ENCODE measurements at regions not wholly inside any gene's neighbourhood (a gene's known extent, or its start where the extent isn't known, plus 50 kb on each side); places are given as distances from the start of the nearest gene placed in this dataset.

GRCh38 chr18:24835751-24836150 is 375.3 kb downstream of the HRH4 start:
- H3K36me3 Mint-ChIP-seq, result no peaks in the 10 kb centered on the region

DNA sequence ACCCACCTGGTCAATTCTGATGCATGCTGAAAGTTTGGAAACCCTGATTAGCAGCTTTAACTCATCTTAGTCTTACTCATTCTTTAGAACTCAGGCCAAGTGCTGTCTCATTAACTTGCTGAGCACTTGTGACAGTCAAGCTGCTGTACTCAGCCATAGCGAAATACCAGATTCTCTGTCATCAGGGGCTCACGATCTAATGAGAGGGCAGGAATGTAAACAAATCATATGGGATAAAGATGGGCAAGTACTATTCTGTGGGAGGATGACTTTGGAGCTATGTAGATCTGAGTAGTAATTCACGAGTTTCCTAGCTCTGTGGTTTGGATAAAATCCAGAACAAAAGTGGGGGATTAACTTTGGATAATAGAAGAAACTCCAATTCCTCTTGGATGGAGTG is 376.6 kb downstream of the HRH4 start:
- H3K9me3 Mint-ChIP-seq, result peaks cover 0 to 4% (median 0%) of the 10 kb centered on the region in 5 donors
- Histone ChIP-seq H3K27me3 (ENCODE audit: insufficient read depth, low read length, poor library complexity, severe bottlenecking) (no peaks in the 10 kb centered on the region), H3K9me3 (ENCODE audit: low read length) (no peaks in the 10 kb centered on the region), H3K27ac (ENCODE audit: low read depth, low read length) (no peak overlapping the region), H3K36me3 (ENCODE audit: insufficient read depth, low read length) (no peaks in the 10 kb centered on the region), H3K4me3 (ENCODE audit: low read length) (no peak overlapping the region), H3K4me1 (ENCODE audit: insufficient read depth, low read length) (no peaks in the 10 kb centered on the region)
- H3K4me1 Mint-ChIP-seq, result no peaks in the 10 kb centered on the region
- no peak for DNase-seq
- CTCF ChIA-PET, result no interaction called here
- no peaks in the 10 kb centered on the region for H3K36me3 Mint-ChIP-seq
- no peak overlapping the region for H3K4me3 Mint-ChIP-seq
- peaks cover 2 to 10% of the 10 kb centered on the region in 2 donors for H3K27me3 Mint-ChIP-seq
- POLR2A ChIA-PET, result no interaction called here
- no peak overlapping the region for H3K27ac Mint-ChIP-seq

More at GRCh38 chr18:24835751-24836150, 375.3 kb downstream of the HRH4 start:
- Histone ChIP-seq H3K4me3 (ENCODE audit: low read length) (no peak overlapping the region), H3K4me1 (ENCODE audit: insufficient read depth, low read length) (no peaks in the 10 kb centered on the region), H3K36me3 (ENCODE audit: insufficient read depth, low read length) (no peaks in the 10 kb centered on the region), H3K27ac (ENCODE audit: low read depth, low read length) (no peak overlapping the region), H3K27me3 (ENCODE audit: insufficient read depth, low read length, poor library complexity, severe bottlenecking) (no peaks in the 10 kb centered on the region), H3K9me3 (ENCODE audit: low read length) (no peaks in the 10 kb centered on the region)
- POLR2A ChIA-PET, result no interaction called here
- Mint-ChIP-seq H3K27ac (no peak overlapping the region), H3K4me3 (no peak overlapping the region), H3K9me3 (peaks cover 0 to 4% (median 0%) of the 10 kb centered on the region in 5 donors), H3K27me3 (peaks cover 0 to 16% of the 10 kb centered on the region in 2 donors), H3K4me1 (no peaks in the 10 kb centered on the region)
- CTCF ChIA-PET, result interaction anchor here (1.0 kb wide), 1 partner anchor 11 kb away, joined by 3 read pairs; no protein-coding TSS in a partner anchor
- DNase-seq, result no peak

GRCh38 chr18:24840051-24840450 is 379.6 kb downstream of the HRH4 start:
- no peak overlapping the region for H3K27ac ChIP-seq (ENCODE audit: low read depth, low read length)
- no peaks in the 10 kb centered on the region for H3K36me3 ChIP-seq (ENCODE audit: insufficient read depth, low read length)
- ChIA-PET POLR2A (no interaction called here), CTCF (no interaction called here)
- no peaks in the 10 kb centered on the region for H3K27me3 ChIP-seq (ENCODE audit: insufficient read depth, low read length, poor library complexity, severe bottlenecking)
- DNase-seq, result no peak
- H3K27ac Mint-ChIP-seq, result no peak overlapping the region
- no peaks in the 10 kb centered on the region for H3K4me1 ChIP-seq (ENCODE audit: insufficient read depth, low read length)
- H3K36me3 Mint-ChIP-seq, result no peaks in the 10 kb centered on the region
- no peak overlapping the region for H3K4me3 Mint-ChIP-seq
- H3K27me3 Mint-ChIP-seq, result peaks cover 2 to 3% of the 10 kb centered on the region in 2 donors
- no peak overlapping the region for H3K4me3 ChIP-seq (ENCODE audit: low read length)
- no peaks in the 10 kb centered on the region for H3K4me1 Mint-ChIP-seq
- no peaks in the 10 kb centered on the region for H3K9me3 ChIP-seq (ENCODE audit: low read length)
- H3K9me3 Mint-ChIP-seq, result peaks cover 0 to 4% (median 0%) of the 10 kb centered on the region in 5 donors

GRCh38 chr18:24840640-24841039 is 380.2 kb downstream of the HRH4 start:
- H3K9me3 Mint-ChIP-seq, result peaks cover 0 to 2% (median 0%) of the 10 kb centered on the region in 5 donors
- no peaks in the 10 kb centered on the region for H3K36me3 Mint-ChIP-seq
- H3K4me3 Mint-ChIP-seq, result no peak overlapping the region
- Histone ChIP-seq H3K27ac (ENCODE audit: low read depth, low read length) (no peak overlapping the region), H3K9me3 (ENCODE audit: low read length) (no peaks in the 10 kb centered on the region), H3K36me3 (ENCODE audit: insufficient read depth, low read length) (no peaks in the 10 kb centered on the region), H3K27me3 (ENCODE audit: insufficient read depth, low read length, poor library complexity, severe bottlenecking) (no peaks in the 10 kb centered on the region), H3K4me1 (ENCODE audit: insufficient read depth, low read length) (no peaks in the 10 kb centered on the region), H3K4me3 (ENCODE audit: low read length) (no peak overlapping the region)
- CTCF ChIA-PET, result no interaction called here
- POLR2A ChIA-PET, result no interaction called here
- H3K4me1 Mint-ChIP-seq, result no peaks in the 10 kb centered on the region
- DNase-seq, result no peak
- no peak overlapping the region for H3K27ac Mint-ChIP-seq
- peaks cover 0 to 2% of the 10 kb centered on the region in 2 donors for H3K27me3 Mint-ChIP-seq

DNA sequence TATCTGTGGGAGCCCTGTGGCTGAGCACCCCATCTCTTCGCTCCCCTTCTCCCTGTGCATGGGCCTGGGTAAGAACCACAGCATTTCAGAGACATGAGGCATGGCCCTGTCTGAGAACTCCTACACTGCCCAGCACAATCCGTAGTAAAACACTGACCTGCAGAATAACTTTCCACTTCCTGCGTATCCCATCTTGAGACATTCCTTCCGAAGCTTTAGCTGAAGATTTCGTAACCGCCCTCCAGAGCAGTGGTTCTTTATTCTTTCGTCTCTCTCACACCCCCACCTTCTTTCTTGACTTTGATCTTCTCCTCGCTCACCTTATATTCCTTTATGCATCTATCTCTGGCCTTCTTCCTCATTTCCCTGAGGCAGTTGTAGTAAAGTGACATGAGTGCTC is 381.1 kb downstream of the HRH4 start:
- peaks cover 0 to 2% of the 10 kb centered on the region in 2 donors for H3K27me3 Mint-ChIP-seq
- Histone ChIP-seq H3K4me3 (ENCODE audit: low read length) (no peak overlapping the region), H3K36me3 (ENCODE audit: insufficient read depth, low read length) (no peaks in the 10 kb centered on the region), H3K27ac (ENCODE audit: low read depth, low read length) (no peak overlapping the region), H3K4me1 (ENCODE audit: insufficient read depth, low read length) (no peaks in the 10 kb centered on the region), H3K27me3 (ENCODE audit: insufficient read depth, low read length, poor library complexity, severe bottlenecking) (no peaks in the 10 kb centered on the region), H3K9me3 (ENCODE audit: low read length) (no peaks in the 10 kb centered on the region)
- H3K36me3 Mint-ChIP-seq, result no peaks in the 10 kb centered on the region
- no peak for DNase-seq
- ChIA-PET CTCF (interaction anchor here (0.5 kb wide), 1 partner anchor 690 kb away, joined by 3 read pairs; no protein-coding TSS in a partner anchor), POLR2A (no interaction called here)
- no peaks in the 10 kb centered on the region for H3K4me1 Mint-ChIP-seq
- no peak overlapping the region for H3K27ac Mint-ChIP-seq
- no peak overlapping the region for H3K4me3 Mint-ChIP-seq
- peaks cover 0 to 2% (median 0%) of the 10 kb centered on the region in 5 donors for H3K9me3 Mint-ChIP-seq

DNA sequence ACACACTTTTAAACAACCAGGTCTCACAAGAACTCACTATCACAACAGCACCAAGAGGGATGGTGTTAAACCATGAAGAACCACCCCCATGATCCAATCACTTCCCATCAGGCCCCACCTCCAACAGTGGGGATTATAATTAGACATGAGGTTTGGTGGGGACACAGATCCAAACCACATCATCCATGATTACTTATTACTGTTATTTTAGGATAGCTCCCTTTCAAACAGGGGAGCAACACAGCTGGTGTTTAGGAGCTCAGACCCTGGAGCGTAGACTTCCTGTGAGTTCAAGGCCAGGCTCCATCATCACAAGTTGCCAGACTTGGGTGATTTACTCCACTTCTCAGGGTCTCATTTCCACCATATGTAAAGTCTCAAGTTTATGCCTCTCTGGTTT is 382.7 kb downstream of the HRH4 start:
- H3K27ac Mint-ChIP-seq, result no peak overlapping the region
- Histone ChIP-seq H3K9me3 (ENCODE audit: low read length) (no peaks in the 10 kb centered on the region), H3K27ac (ENCODE audit: low read depth, low read length) (no peak overlapping the region), H3K27me3 (ENCODE audit: insufficient read depth, low read length, poor library complexity, severe bottlenecking) (no peaks in the 10 kb centered on the region), H3K4me3 (ENCODE audit: low read length) (no peak overlapping the region), H3K4me1 (ENCODE audit: insufficient read depth, low read length) (no peaks in the 10 kb centered on the region), H3K36me3 (ENCODE audit: insufficient read depth, low read length) (no peaks in the 10 kb centered on the region)
- H3K27me3 Mint-ChIP-seq, result peaks cover 0 to 2% of the 10 kb centered on the region in 2 donors
- no peaks in the 10 kb centered on the region for H3K36me3 Mint-ChIP-seq
- peaks cover 0 to 2% (median 0%) of the 10 kb centered on the region in 5 donors for H3K9me3 Mint-ChIP-seq
- H3K4me1 Mint-ChIP-seq, result no peaks in the 10 kb centered on the region
- no peak for DNase-seq
- H3K4me3 Mint-ChIP-seq, result no peak overlapping the region
- ChIA-PET CTCF (no interaction called here), POLR2A (no interaction called here)

DNA sequence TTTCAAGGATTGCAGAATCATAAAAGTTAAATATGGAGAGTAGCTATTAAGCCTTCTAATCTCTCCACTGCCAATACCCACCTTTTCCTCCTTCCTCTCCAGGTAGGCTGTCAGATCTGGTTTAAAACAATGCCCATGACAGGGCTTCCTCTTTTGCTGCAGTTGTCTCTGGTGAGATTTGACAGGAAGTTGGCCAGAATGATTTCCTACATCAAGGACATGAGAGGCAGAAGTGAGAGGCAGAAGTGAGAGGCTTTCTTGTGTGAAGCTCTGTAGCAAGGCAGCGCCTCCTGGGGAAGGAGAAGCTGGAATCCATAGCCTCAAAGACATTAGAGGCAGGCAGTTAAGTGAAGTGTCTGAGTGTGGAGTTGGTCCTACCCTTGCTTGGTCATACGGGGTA is 385.7 kb downstream of the HRH4 start:
- no peak for DNase-seq
- Mint-ChIP-seq H3K36me3 (no peaks in the 10 kb centered on the region), H3K4me3 (no peak overlapping the region), H3K27me3 (peaks cover 0 to 2% of the 10 kb centered on the region in 2 donors), H3K27ac (no peak overlapping the region), H3K4me1 (no peaks in the 10 kb centered on the region), H3K9me3 (peaks cover 0 to 2% (median 0%) of the 10 kb centered on the region in 5 donors)
- CTCF ChIA-PET, result interaction anchor here (1.0 kb wide), 1 partner anchor 10 kb away, joined by 3 read pairs; no protein-coding TSS in a partner anchor
- H3K9me3 ChIP-seq (ENCODE audit: low read length), result no peaks in the 10 kb centered on the region
- H3K4me3 ChIP-seq (ENCODE audit: low read length), result no peak overlapping the region
- no peaks in the 10 kb centered on the region for H3K27me3 ChIP-seq (ENCODE audit: insufficient read depth, low read length, poor library complexity, severe bottlenecking)
- POLR2A ChIA-PET, result no interaction called here
- H3K27ac ChIP-seq (ENCODE audit: low read depth, low read length), result no peak overlapping the region
- H3K4me1 ChIP-seq (ENCODE audit: insufficient read depth, low read length), result no peaks in the 10 kb centered on the region
- H3K36me3 ChIP-seq (ENCODE audit: insufficient read depth, low read length), result no peaks in the 10 kb centered on the region

DNA sequence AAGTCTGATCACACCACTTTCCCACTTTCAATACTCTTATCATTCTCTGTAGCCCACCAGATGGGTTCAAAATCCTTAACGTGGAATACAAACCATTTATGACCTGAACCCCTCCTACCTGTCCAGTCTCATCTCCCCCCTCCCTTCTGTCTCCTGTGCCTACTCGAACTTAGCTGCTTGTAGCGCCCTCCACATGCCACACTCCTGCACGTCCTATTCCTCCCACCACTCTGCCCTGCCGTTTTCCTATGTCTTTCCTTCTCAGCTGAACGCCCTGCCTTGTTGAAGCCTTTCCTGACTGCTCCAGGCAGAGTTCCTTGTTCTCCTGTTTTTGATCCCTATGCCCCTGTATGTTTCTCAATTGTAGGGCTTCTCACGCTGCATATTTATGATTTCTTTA is 390.1 kb downstream of the HRH4 start:
- Histone ChIP-seq H3K4me1 (ENCODE audit: insufficient read depth, low read length) (no peaks in the 10 kb centered on the region), H3K27ac (ENCODE audit: low read depth, low read length) (no peak overlapping the region), H3K36me3 (ENCODE audit: insufficient read depth, low read length) (no peaks in the 10 kb centered on the region), H3K9me3 (ENCODE audit: low read length) (no peaks in the 10 kb centered on the region), H3K4me3 (ENCODE audit: low read length) (no peak overlapping the region), H3K27me3 (ENCODE audit: insufficient read depth, low read length, poor library complexity, severe bottlenecking) (no peaks in the 10 kb centered on the region)
- ChIA-PET POLR2A (no interaction called here), CTCF (no interaction called here)
- Mint-ChIP-seq H3K9me3 (peaks cover 0 to 5% (median 0%) of the 10 kb centered on the region in 5 donors), H3K27ac (no peak overlapping the region), H3K27me3 (peaks cover 4% of the 10 kb centered on the region in 2 donors), H3K4me3 (no peak overlapping the region), H3K4me1 (no peaks in the 10 kb centered on the region), H3K36me3 (no peaks in the 10 kb centered on the region)
- no peak for DNase-seq

GRCh38 chr18:24853076-24853475 is 392.6 kb downstream of the HRH4 start:
- Mint-ChIP-seq H3K36me3 (no peaks in the 10 kb centered on the region), H3K4me1 (no peaks in the 10 kb centered on the region), H3K4me3 (no peak overlapping the region), H3K27me3 (peaks cover 4 to 6% of the 10 kb centered on the region in 2 donors), H3K27ac (no peak overlapping the region), H3K9me3 (peaks cover 0 to 9% (median 0%) of the 10 kb centered on the region in 5 donors)
- Histone ChIP-seq H3K4me1 (ENCODE audit: insufficient read depth, low read length) (no peaks in the 10 kb centered on the region), H3K4me3 (ENCODE audit: low read length) (no peak overlapping the region), H3K9me3 (ENCODE audit: low read length) (no peaks in the 10 kb centered on the region), H3K36me3 (ENCODE audit: insufficient read depth, low read length) (no peaks in the 10 kb centered on the region), H3K27me3 (ENCODE audit: insufficient read depth, low read length, poor library complexity, severe bottlenecking) (no peaks in the 10 kb centered on the region), H3K27ac (ENCODE audit: low read depth, low read length) (no peak overlapping the region)
- POLR2A ChIA-PET, result no interaction called here
- DNase-seq, result no peak
- CTCF ChIA-PET, result no interaction called here

Data from CD8-positive, alpha-beta memory T cell (primary cell).